ENCODE measurements at regions not wholly inside any gene's neighbourhood (a gene's known extent, or its start where the extent isn't known, plus 50 kb on each side); places are given as distances from the start of the nearest gene placed in this dataset.
"Not testable (repeated sequence)": the region's sequence is repeated elsewhere in the genome, so short reads cannot be mapped to it uniquely, and the experiment has no call there.

GRCh38 chr2:193025556-193025955 lies 830.8 kb upstream of the TMEFF2 start:
- TF ChIP-seq EP300, CTCF, POLR2A (IDR thresholded peaks at IDR 0.05): not testable (repeated sequence)

Measured in stomach (tissue), 4 donors.